ENCODE measurements at regions not wholly inside any gene's neighbourhood (a gene's known extent, or its start where the extent isn't known, plus 50 kb on each side); places are given as distances from the start of the nearest gene placed in this dataset.
"Not testable (repeated sequence)": the region's sequence is repeated elsewhere in the genome, so short reads cannot be mapped to it uniquely, and the experiment has no call there.

DNA sequence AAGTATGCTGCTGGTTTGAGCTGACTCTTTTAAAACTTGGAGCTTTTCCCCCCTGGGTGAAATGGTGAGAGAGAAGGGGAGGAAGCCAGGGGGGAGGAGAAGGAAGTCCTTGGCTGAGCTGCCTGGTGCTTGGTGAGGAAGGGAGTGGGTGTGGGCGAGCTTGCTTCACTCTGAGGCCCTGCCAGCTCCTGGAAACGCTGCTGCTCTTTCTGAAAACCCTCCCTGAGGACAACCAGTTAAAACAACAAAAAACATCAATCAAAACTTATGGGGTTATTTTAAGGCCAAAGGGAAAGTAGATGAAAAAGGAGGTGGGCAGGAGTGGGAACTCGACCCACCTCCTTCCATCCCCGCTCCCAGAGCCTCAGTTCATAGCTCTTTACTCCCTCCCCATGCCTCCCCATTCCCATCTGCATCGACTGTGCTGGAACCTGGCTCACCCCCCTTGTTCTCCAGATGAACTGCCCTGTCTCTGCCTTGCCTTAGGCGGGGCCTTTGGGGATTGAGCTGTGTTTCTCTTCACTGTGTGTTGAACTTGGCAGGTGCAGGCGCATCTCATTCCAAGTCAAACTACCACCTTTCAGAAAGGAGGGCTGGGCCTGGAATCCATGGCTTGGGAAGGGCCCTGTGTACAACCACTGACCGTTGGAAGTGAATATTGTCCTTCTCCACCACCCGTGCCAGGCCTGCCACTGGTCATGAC is 166.1 kb downstream of the ZNF621 start:
- Histone ChIP-seq H3K27me3 (ENCODE audit: insufficient read depth, low read length) (no peaks in the 10 kb centered on the region), H3K4me3 (ENCODE audit: insufficient read depth, low read depth, low read length) (no peak overlapping the region), H3K4me1 (ENCODE audit: insufficient read depth, low read length) (no peaks in the 10 kb centered on the region), H3K9ac (ENCODE audit: low read length) (no peak overlapping the region), H3K27ac (ENCODE audit: low read depth, low read length) (no peak overlapping the region), H3K9me3 (ENCODE audit: insufficient read depth, low read depth, low read length) (no peaks in the 10 kb centered on the region), H3K4me2 (ENCODE audit: low read length) (no peak overlapping the region), H3K79me2 (ENCODE audit: insufficient read depth, low read length) (no peaks in the 10 kb centered on the region), H3K36me3 (ENCODE audit: insufficient read depth, low read length) (no peaks in the 10 kb centered on the region), H2AFZ (ENCODE audit: low read depth, low read length) (no peak overlapping the region), H4K20me1 (ENCODE audit: insufficient read depth, low read length) (no peaks in the 10 kb centered on the region)
- H3K9me3 Mint-ChIP-seq (ENCODE audit: unreplicated experiment): no peaks in the 10 kb centered on the region
- FAIRE-seq (no peak), DNase-seq (ENCODE audit: low read depth) (no peak)
- peaks cover 5% of the 10 kb centered on the region for H3K4me1 Mint-ChIP-seq (ENCODE audit: low read depth, unreplicated experiment)
- H3K27ac Mint-ChIP-seq (ENCODE audit: unreplicated experiment): no peak overlapping the region
- no peak for TF ChIP-seq EZH2 (IDR thresholded peaks at IDR 0.05; ENCODE audit: insufficient read depth, low read length)
- H3K27me3 Mint-ChIP-seq (ENCODE audit: low read depth, unreplicated experiment): peaks cover 3% of the 10 kb centered on the region
- H3K36me3 Mint-ChIP-seq (ENCODE audit: low read depth, unreplicated experiment): no peaks in the 10 kb centered on the region
- no peak overlapping the region for H3K4me3 Mint-ChIP-seq (ENCODE audit: unreplicated experiment)

DNA sequence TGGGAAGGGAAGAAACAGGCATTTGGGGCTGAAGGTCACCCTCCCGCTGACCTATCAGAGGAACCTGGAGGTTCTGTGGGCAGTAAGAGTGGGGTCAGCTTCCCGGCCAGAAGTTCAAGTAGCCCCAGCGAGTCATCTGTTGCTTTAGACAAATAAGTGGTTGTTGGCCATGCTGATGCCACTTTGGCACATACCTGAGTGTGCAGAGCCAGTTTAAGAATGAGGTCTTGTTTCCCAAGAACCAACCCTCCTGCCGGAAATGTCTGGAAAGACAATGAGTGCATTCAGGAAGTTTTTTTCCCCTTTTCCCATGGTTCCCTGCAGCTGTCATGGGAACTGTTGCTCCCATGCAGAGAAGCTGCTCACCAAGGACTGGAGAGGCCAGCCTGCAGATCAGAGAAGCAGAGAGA is 166.7 kb downstream of the ZNF621 start:
- no peaks in the 10 kb centered on the region for H3K36me3 Mint-ChIP-seq (ENCODE audit: low read depth, unreplicated experiment)
- no peaks in the 10 kb centered on the region for H3K9me3 Mint-ChIP-seq (ENCODE audit: unreplicated experiment)
- no peak overlapping the region for H3K27ac Mint-ChIP-seq (ENCODE audit: unreplicated experiment)
- Histone ChIP-seq H3K79me2 (ENCODE audit: insufficient read depth, low read length) (no peaks in the 10 kb centered on the region), H3K4me3 (ENCODE audit: insufficient read depth, low read depth, low read length) (no peak overlapping the region), H4K20me1 (ENCODE audit: insufficient read depth, low read length) (no peaks in the 10 kb centered on the region), H2AFZ (ENCODE audit: low read depth, low read length) (no peak overlapping the region), H3K9me3 (ENCODE audit: insufficient read depth, low read depth, low read length) (no peaks in the 10 kb centered on the region), H3K4me2 (ENCODE audit: low read length) (no peak overlapping the region), H3K27ac (ENCODE audit: low read depth, low read length) (no peak overlapping the region), H3K9ac (ENCODE audit: low read length) (no peak overlapping the region), H3K36me3 (ENCODE audit: insufficient read depth, low read length) (no peaks in the 10 kb centered on the region), H3K27me3 (ENCODE audit: insufficient read depth, low read length) (no peaks in the 10 kb centered on the region), H3K4me1 (ENCODE audit: insufficient read depth, low read length) (no peaks in the 10 kb centered on the region)
- no peak overlapping the region for H3K4me3 Mint-ChIP-seq (ENCODE audit: unreplicated experiment)
- DNase-seq (ENCODE audit: low read depth): no peak
- peaks cover 5% of the 10 kb centered on the region for H3K4me1 Mint-ChIP-seq (ENCODE audit: low read depth, unreplicated experiment)
- peaks cover 6% of the 10 kb centered on the region for H3K27me3 Mint-ChIP-seq (ENCODE audit: low read depth, unreplicated experiment)
- no peak for FAIRE-seq
- TF ChIP-seq EZH2 (IDR thresholded peaks at IDR 0.05; ENCODE audit: insufficient read depth, low read length): no peak
- TF ChIP-seq, protein P1, sequence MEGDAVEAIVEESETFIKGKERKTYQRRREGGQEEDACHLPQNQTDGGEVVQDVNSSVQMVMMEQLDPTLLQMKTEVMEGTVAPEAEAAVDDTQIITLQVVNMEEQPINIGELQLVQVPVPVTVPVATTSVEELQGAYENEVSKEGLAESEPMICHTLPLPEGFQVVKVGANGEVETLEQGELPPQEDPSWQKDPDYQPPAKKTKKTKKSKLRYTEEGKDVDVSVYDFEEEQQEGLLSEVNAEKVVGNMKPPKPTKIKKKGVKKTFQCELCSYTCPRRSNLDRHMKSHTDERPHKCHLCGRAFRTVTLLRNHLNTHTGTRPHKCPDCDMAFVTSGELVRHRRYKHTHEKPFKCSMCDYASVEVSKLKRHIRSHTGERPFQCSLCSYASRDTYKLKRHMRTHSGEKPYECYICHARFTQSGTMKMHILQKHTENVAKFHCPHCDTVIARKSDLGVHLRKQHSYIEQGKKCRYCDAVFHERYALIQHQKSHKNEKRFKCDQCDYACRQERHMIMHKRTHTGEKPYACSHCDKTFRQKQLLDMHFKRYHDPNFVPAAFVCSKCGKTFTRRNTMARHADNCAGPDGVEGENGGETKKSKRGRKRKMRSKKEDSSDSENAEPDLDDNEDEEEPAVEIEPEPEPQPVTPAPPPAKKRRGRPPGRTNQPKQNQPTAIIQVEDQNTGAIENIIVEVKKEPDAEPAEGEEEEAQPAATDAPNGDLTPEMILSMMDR (IDR thresholded peaks at IDR 0.05; ENCODE audit: insufficient read depth, low read depth, low read length): no peak

GRCh38 chr3:40695848-40696247 is 171.1 kb downstream of the ZNF621 start:
- H2AFZ ChIP-seq (ENCODE audit: low read depth, low read length): no peak overlapping the region
- H3K9me3 ChIP-seq (ENCODE audit: insufficient read depth, low read depth, low read length): no peaks in the 10 kb centered on the region
- no peaks in the 10 kb centered on the region for H3K27me3 ChIP-seq (ENCODE audit: insufficient read depth, low read length)
- H3K9ac ChIP-seq (ENCODE audit: low read length): no peak overlapping the region
- no peak overlapping the region for H3K4me2 ChIP-seq (ENCODE audit: low read length)
- Mint-ChIP-seq H3K27ac (ENCODE audit: unreplicated experiment) (peak overlapping the region; percentile 30), H3K9me3 (ENCODE audit: unreplicated experiment) (peaks cover 9% of the 10 kb centered on the region), H3K4me1 (ENCODE audit: low read depth, unreplicated experiment) (peaks cover 5% of the 10 kb centered on the region), H3K27me3 (ENCODE audit: low read depth, unreplicated experiment) (peaks cover 9% of the 10 kb centered on the region), H3K36me3 (ENCODE audit: low read depth, unreplicated experiment) (no peaks in the 10 kb centered on the region), H3K4me3 (ENCODE audit: unreplicated experiment) (no peak overlapping the region)
- H3K27ac ChIP-seq (ENCODE audit: low read depth, low read length): no peak overlapping the region
- no peaks in the 10 kb centered on the region for H3K4me1 ChIP-seq (ENCODE audit: insufficient read depth, low read length)
- no peaks in the 10 kb centered on the region for H3K79me2 ChIP-seq (ENCODE audit: insufficient read depth, low read length)
- no peaks in the 10 kb centered on the region for H4K20me1 ChIP-seq (ENCODE audit: insufficient read depth, low read length)
- H3K4me3 ChIP-seq (ENCODE audit: insufficient read depth, low read depth, low read length): no peak overlapping the region
- FAIRE-seq (no peak), DNase-seq (ENCODE audit: low read depth) (no peak)
- TF ChIP-seq EZH2 (IDR thresholded peaks at IDR 0.05; ENCODE audit: insufficient read depth, low read length): no peak
- TF ChIP-seq, protein P1 (IDR thresholded peaks at IDR 0.05; ENCODE audit: insufficient read depth, low read depth, low read length): no peak
- no peaks in the 10 kb centered on the region for H3K36me3 ChIP-seq (ENCODE audit: insufficient read depth, low read length)

DNA sequence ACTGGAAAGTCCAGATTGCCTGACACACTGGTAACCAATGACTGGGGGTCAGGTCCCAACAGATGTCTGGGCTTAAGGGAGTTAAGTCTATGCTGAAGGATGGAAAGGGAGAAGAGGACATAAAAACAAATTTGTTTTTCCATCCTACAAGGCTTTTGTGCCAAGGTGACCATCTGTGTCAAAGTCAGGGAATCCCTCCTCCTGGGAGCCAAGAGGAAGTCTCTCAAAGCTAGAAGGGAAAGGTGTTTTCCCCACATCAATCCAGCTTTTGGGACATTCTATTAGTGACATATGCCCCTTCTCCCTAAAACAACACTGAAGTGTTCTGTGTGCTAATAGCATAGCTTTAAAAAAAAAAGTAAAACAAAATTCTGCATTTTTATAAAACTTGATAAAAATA is 173.9 kb downstream of the ZNF621 start:
- H3K9ac ChIP-seq (ENCODE audit: low read length); DNase-seq (ENCODE audit: low read depth); H3K9me3 Mint-ChIP-seq (ENCODE audit: unreplicated experiment); H3K4me2 ChIP-seq (ENCODE audit: low read length); H3K4me3 Mint-ChIP-seq (ENCODE audit: unreplicated experiment); H3K79me2 ChIP-seq (ENCODE audit: insufficient read depth, low read length); H3K4me1 ChIP-seq (ENCODE audit: insufficient read depth, low read length); FAIRE-seq; H4K20me1 ChIP-seq (ENCODE audit: insufficient read depth, low read length); H3K27me3 Mint-ChIP-seq (ENCODE audit: low read depth, unreplicated experiment); H3K36me3 Mint-ChIP-seq (ENCODE audit: low read depth, unreplicated experiment); H3K36me3 ChIP-seq (ENCODE audit: insufficient read depth, low read length); H3K4me3 ChIP-seq (ENCODE audit: insufficient read depth, low read depth, low read length); H3K27ac Mint-ChIP-seq (ENCODE audit: unreplicated experiment); H3K27me3 ChIP-seq (ENCODE audit: insufficient read depth, low read length); H3K27ac ChIP-seq (ENCODE audit: low read depth, low read length); H3K4me1 Mint-ChIP-seq (ENCODE audit: low read depth, unreplicated experiment); H2AFZ ChIP-seq (ENCODE audit: low read depth, low read length); H3K9me3 ChIP-seq (ENCODE audit: insufficient read depth, low read depth, low read length): not testable (repeated sequence)
